ENCODE measurements at regions not wholly inside any gene's neighbourhood (a gene's known extent, or its start where the extent isn't known, plus 50 kb on each side); places are given as distances from the start of the nearest gene placed in this dataset.
A peak's percentile ranks its signal among the peaks of the same experiment; 100 is the strongest.

DNA sequence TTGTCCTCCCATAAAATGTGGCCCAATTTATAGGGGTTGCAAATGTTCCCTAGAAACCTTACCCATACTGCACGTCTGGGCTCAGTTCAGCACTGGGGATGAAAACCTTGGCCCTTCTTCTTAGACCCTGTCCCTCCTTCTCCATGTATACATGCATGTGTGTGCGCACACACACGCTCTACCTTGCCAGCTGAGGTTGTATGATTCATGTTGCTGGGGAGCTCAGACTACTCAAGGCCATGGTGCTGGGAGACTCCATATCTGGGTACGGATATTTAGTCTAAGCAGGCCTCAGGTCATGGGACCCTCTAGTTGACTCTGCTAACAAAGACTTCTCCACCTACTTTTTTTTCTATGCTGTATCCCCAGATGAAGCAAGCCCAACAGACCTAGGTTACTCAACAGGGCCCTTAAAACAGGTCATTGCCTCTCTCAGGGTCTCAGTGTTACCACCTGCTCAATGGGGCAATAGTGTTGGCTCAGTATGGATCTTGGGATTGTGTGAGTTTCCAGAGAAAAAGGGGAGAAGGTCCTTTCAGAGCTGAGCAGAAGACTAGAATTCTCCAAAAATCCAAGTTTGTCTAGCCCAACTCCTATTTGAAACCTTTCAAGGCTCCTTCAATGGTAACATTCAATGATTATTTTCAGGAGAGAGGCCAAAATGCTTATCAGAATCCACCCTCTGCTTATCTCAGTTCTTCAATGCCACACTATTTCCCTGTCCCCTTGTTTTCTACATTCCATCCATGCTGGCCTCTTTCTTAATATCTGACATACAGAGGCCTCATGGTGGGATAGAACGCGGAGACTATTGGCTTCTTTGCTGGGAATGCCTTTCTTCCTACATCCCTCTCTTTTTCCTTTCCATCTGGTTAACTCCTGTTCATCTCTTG is 123.6 kb upstream of the PITX1 start (continued):
- TF ChIP-seq ZNF543 (CRISPR knock-in tag; IDR thresholded peaks at IDR 0.05) = no peak
- no peak for TF ChIP-seq FOXC1 (CRISPR knock-in tag; IDR thresholded peaks at IDR 0.05; ENCODE audit: borderline replicate concordance)
- TF ChIP-seq, protein P1, sequence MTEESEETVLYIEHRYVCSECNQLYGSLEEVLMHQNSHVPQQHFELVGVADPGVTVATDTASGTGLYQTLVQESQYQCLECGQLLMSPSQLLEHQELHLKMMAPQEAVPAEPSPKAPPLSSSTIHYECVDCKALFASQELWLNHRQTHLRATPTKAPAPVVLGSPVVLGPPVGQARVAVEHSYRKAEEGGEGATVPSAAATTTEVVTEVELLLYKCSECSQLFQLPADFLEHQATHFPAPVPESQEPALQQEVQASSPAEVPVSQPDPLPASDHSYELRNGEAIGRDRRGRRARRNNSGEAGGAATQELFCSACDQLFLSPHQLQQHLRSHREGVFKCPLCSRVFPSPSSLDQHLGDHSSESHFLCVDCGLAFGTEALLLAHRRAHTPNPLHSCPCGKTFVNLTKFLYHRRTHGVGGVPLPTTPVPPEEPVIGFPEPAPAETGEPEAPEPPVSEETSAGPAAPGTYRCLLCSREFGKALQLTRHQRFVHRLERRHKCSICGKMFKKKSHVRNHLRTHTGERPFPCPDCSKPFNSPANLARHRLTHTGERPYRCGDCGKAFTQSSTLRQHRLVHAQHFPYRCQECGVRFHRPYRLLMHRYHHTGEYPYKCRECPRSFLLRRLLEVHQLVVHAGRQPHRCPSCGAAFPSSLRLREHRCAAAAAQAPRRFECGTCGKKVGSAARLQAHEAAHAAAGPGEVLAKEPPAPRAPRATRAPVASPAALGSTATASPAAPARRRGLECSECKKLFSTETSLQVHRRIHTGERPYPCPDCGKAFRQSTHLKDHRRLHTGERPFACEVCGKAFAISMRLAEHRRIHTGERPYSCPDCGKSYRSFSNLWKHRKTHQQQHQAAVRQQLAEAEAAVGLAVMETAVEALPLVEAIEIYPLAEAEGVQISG (CRISPR knock-in tag; IDR thresholded peaks at IDR 0.05) = no peak
- TF ChIP-seq, protein P2, sequence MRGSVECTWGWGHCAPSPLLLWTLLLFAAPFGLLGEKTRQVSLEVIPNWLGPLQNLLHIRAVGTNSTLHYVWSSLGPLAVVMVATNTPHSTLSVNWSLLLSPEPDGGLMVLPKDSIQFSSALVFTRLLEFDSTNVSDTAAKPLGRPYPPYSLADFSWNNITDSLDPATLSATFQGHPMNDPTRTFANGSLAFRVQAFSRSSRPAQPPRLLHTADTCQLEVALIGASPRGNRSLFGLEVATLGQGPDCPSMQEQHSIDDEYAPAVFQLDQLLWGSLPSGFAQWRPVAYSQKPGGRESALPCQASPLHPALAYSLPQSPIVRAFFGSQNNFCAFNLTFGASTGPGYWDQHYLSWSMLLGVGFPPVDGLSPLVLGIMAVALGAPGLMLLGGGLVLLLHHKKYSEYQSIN (CRISPR knock-in tag; IDR thresholded peaks at IDR 0.05; ENCODE audit: borderline replicate concordance) = no peak
- TF ChIP-seq ZC3H4 (CRISPR knock-in tag; IDR thresholded peaks at IDR 0.05; ENCODE audit: borderline replicate concordance) = no peak
- TF ChIP-seq PHF5A (CRISPR knock-in tag; IDR thresholded peaks at IDR 0.05; ENCODE audit: low read depth, unreplicated experiment) = no peak
- TF ChIP-seq HOXA5 (CRISPR knock-in tag; IDR thresholded peaks at IDR 0.05) = no peak
- TF ChIP-seq, protein P3, sequence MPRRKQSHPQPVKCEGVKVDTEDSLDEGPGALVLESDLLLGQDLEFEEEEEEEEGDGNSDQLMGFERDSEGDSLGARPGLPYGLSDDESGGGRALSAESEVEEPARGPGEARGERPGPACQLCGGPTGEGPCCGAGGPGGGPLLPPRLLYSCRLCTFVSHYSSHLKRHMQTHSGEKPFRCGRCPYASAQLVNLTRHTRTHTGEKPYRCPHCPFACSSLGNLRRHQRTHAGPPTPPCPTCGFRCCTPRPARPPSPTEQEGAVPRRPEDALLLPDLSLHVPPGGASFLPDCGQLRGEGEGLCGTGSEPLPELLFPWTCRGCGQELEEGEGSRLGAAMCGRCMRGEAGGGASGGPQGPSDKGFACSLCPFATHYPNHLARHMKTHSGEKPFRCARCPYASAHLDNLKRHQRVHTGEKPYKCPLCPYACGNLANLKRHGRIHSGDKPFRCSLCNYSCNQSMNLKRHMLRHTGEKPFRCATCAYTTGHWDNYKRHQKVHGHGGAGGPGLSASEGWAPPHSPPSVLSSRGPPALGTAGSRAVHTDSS (CRISPR knock-in tag; conservative IDR thresholded peaks at IDR 0.05) = no peak
- TF ChIP-seq, protein P4, sequence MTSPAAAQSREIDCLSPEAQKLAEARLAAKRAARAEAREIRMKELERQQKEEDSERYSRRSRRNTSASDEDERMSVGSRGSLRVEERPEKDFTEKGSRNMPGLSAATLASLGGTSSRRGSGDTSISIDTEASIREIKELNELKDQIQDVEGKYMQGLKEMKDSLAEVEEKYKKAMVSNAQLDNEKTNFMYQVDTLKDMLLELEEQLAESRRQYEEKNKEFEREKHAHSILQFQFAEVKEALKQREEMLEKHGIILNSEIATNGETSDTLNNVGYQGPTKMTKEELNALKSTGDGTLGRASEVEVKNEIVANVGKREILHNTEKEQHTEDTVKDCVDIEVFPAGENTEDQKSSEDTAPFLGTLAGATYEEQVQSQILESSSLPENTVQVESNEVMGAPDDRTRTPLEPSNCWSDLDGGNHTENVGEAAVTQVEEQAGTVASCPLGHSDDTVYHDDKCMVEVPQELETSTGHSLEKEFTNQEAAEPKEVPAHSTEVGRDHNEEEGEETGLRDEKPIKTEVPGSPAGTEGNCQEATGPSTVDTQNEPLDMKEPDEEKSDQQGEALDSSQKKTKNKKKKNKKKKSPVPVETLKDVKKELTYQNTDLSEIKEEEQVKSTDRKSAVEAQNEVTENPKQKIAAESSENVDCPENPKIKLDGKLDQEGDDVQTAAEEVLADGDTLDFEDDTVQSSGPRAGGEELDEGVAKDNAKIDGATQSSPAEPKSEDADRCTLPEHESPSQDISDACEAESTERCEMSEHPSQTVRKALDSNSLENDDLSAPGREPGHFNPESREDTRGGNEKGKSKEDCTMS (CRISPR knock-in tag; conservative IDR thresholded peaks at IDR 0.05) = no peak
- TF ChIP-seq ATF1 (CRISPR knock-in tag; IDR thresholded peaks at IDR 0.05) = no peak
- TF ChIP-seq ZFP36L1 (CRISPR knock-in tag; IDR thresholded peaks at IDR 0.05) = no peak
- TF ChIP-seq, protein P5, sequence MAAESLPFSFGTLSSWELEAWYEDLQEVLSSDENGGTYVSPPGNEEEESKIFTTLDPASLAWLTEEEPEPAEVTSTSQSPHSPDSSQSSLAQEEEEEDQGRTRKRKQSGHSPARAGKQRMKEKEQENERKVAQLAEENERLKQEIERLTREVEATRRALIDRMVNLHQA (CRISPR knock-in tag; IDR thresholded peaks at IDR 0.05) = no peak
- TF ChIP-seq, protein P6, sequence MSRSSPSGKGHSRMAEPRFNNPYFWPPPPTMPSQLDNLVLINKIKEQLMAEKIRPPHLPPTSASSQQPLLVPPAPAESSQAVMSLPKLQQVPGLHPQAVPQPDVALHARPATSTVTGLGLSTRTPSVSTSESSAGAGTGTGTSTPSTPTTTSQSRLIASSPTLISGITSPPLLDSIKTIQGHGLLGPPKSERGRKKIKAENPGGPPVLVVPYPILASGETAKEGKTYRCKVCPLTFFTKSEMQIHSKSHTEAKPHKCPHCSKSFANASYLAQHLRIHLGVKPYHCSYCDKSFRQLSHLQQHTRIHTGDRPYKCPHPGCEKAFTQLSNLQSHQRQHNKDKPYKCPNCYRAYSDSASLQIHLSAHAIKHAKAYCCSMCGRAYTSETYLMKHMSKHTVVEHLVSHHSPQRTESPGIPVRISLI (CRISPR knock-in tag; IDR thresholded peaks at IDR 0.05; ENCODE audit: borderline replicate concordance) = peak; percentile 85
- TF ChIP-seq NFIC (IDR thresholded peaks at IDR 0.05; ENCODE audit: low read length) = 0 out of 2 replicates have a peak, but pooled peaks have one; percentile 23
- TF ChIP-seq ZNF460 (CRISPR knock-in tag; IDR thresholded peaks at IDR 0.05; ENCODE audit: borderline replicate concordance) = no peak
- TF ChIP-seq FOSL2 (CRISPR knock-in tag; IDR thresholded peaks at IDR 0.05) = peak; percentile 64; the same call in 1 of the 2 replicates
- TF ChIP-seq ZNF12 (CRISPR knock-in tag; IDR thresholded peaks at IDR 0.05) = no peak
- TF ChIP-seq, protein P7, sequence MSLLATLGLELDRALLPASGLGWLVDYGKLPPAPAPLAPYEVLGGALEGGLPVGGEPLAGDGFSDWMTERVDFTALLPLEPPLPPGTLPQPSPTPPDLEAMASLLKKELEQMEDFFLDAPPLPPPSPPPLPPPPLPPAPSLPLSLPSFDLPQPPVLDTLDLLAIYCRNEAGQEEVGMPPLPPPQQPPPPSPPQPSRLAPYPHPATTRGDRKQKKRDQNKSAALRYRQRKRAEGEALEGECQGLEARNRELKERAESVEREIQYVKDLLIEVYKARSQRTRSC (CRISPR knock-in tag; IDR thresholded peaks at IDR 0.05; ENCODE audit: low read depth) = no peak

All from HepG2 (cell line).